ENCODE measurements at regions not wholly inside any gene's neighbourhood (a gene's known extent, or its start where the extent isn't known, plus 50 kb on each side); places are given as distances from the start of the nearest gene placed in this dataset.

GRCh38 chr2:120983344-120983743 lies 247.7 kb downstream of the GLI2 start:
- Histone ChIP-seq H3K4me3 (replicated peaks; ENCODE audit: low read depth, low read length) (no peak overlapping the region), H3K36me3 (ENCODE audit: control insufficient read depth, insufficient read depth, low read length) (no peaks in the 10 kb centered on the region), H3K27me3 (replicated peaks; ENCODE audit: control insufficient read depth, insufficient read depth, low read length) (no peaks in the 10 kb centered on the region; the same call in 1 of the 2 replicates)
- no peak for TF ChIP-seq CTCF (IDR thresholded peaks at IDR 0.05; ENCODE audit: insufficient read depth, low read length, poor library complexity, severe bottlenecking)
- DNase-seq (ENCODE audit: extremely low read depth, insufficient read length), result no peak

- no peak for DNase-seq (ENCODE audit: extremely low read depth, insufficient read length)
- TF ChIP-seq CTCF (IDR thresholded peaks at IDR 0.05; ENCODE audit: insufficient read depth, low read length, poor library complexity, severe bottlenecking), result no peak
- Histone ChIP-seq H3K4me3 (replicated peaks; ENCODE audit: low read depth, low read length) (no peak overlapping the region), H3K36me3 (ENCODE audit: control insufficient read depth, insufficient read depth, low read length) (no peaks in the 10 kb centered on the region), H3K27me3 (replicated peaks; ENCODE audit: control insufficient read depth, insufficient read depth, low read length) (no peaks in the 10 kb centered on the region; the same call in 1 of the 2 replicates)
Measured at GRCh38 chr2:120984046-120984445, 248.4 kb downstream of the GLI2 start.

- Histone ChIP-seq H3K27me3 (replicated peaks; ENCODE audit: control insufficient read depth, insufficient read depth, low read length) (no peaks in the 10 kb centered on the region; the same call in 1 of the 2 replicates), H3K36me3 (ENCODE audit: control insufficient read depth, insufficient read depth, low read length) (no peaks in the 10 kb centered on the region), H3K4me3 (replicated peaks; ENCODE audit: low read depth, low read length) (no peak overlapping the region)
- no peak for TF ChIP-seq CTCF (IDR thresholded peaks at IDR 0.05; ENCODE audit: insufficient read depth, low read length, poor library complexity, severe bottlenecking)
- DNase-seq (ENCODE audit: extremely low read depth, insufficient read length), result no peak
Measured at GRCh38 chr2:120984452-120985173, 248.9 kb downstream of the GLI2 start.

- no peaks in the 10 kb centered on the region for H3K36me3 ChIP-seq (ENCODE audit: control insufficient read depth, insufficient read depth, low read length)
- no peak for DNase-seq (ENCODE audit: extremely low read depth, insufficient read length)
- H3K27me3 ChIP-seq (replicated peaks; ENCODE audit: control insufficient read depth, insufficient read depth, low read length), result no peaks in the 10 kb centered on the region; the same call in 1 of the 2 replicates
- no peak for TF ChIP-seq CTCF (IDR thresholded peaks at IDR 0.05; ENCODE audit: insufficient read depth, low read length, poor library complexity, severe bottlenecking)
- H3K4me3 ChIP-seq (replicated peaks; ENCODE audit: low read depth, low read length), result no peak overlapping the region
Measured at GRCh38 chr2:120985174-120985996, 249.7 kb downstream of the GLI2 start.

GRCh38 chr2:120985997-120986651 lies 250.5 kb downstream of the GLI2 start:
- DNase-seq (ENCODE audit: extremely low read depth, insufficient read length), result no peak
- TF ChIP-seq CTCF (IDR thresholded peaks at IDR 0.05; ENCODE audit: insufficient read depth, low read length, poor library complexity, severe bottlenecking), result no peak
- no peaks in the 10 kb centered on the region; the same call in 1 of the 2 replicates for H3K27me3 ChIP-seq (replicated peaks; ENCODE audit: control insufficient read depth, insufficient read depth, low read length)
- no peaks in the 10 kb centered on the region for H3K36me3 ChIP-seq (ENCODE audit: control insufficient read depth, insufficient read depth, low read length)
- H3K4me3 ChIP-seq (replicated peaks; ENCODE audit: low read depth, low read length), result no peak overlapping the region

Data from GM06990 (cell line).